ENCODE measurements at regions not wholly inside any gene's neighbourhood (a gene's known extent, or its start where the extent isn't known, plus 50 kb on each side); places are given as distances from the start of the nearest gene placed in this dataset.
A peak's percentile ranks its signal among the peaks of the same experiment; 100 is the strongest.

GRCh38 chr3:5376761-5377160 lies 189.3 kb downstream of the EDEM1 start (continued):
- TF ChIP-seq BCL3 (CRISPR knock-in tag; IDR thresholded peaks at IDR 0.05) (no peak), ZSCAN31 (CRISPR knock-in tag; IDR thresholded peaks at IDR 0.05; ENCODE audit: low read depth) (peak; percentile 30; the same call in 1 of the 2 replicates), TP53 (CRISPR knock-in tag; conservative IDR thresholded peaks at IDR 0.05) (no peak), PBX3 (CRISPR knock-in tag; IDR thresholded peaks at IDR 0.05; ENCODE audit: borderline replicate concordance) (no peak), SNAPC5 (CRISPR knock-in tag; IDR thresholded peaks at IDR 0.05; ENCODE audit: borderline replicate concordance) (no peak), TEAD2 (CRISPR knock-in tag; IDR thresholded peaks at IDR 0.05) (no peak), FOSL1 (CRISPR knock-in tag; IDR thresholded peaks at IDR 0.05; ENCODE audit: borderline replicate concordance) (no peak), ZSCAN21 (CRISPR knock-in tag; IDR thresholded peaks at IDR 0.05; ENCODE audit: borderline replicate concordance) (no peak), PAF1 (CRISPR knock-in tag; IDR thresholded peaks at IDR 0.05) (no peak), GRHL1 (CRISPR knock-in tag; conservative IDR thresholded peaks at IDR 0.05) (no peak), PAXIP1 (CRISPR knock-in tag; conservative IDR thresholded peaks at IDR 0.05) (0 out of 2 replicates have a peak, but pooled peaks have one; percentile 16), ZBTB20 (CRISPR knock-in tag; IDR thresholded peaks at IDR 0.05; ENCODE audit: borderline replicate concordance, low read depth) (no peak), REPIN1 (CRISPR knock-in tag; IDR thresholded peaks at IDR 0.05; ENCODE audit: borderline replicate concordance, low read depth) (peak; percentile 44; the same call in 1 of the 2 replicates), MED8 (CRISPR knock-in tag; IDR thresholded peaks at IDR 0.05; ENCODE audit: insufficient replicate concordance) (no peak), TOE1 (CRISPR knock-in tag; IDR thresholded peaks at IDR 0.05) (no peak), ZNF556 (CRISPR knock-in tag; IDR thresholded peaks at IDR 0.05; ENCODE audit: borderline replicate concordance) (0 out of 2 replicates have a peak, but pooled peaks have one; percentile 26), ZNF562 (CRISPR knock-in tag; IDR thresholded peaks at IDR 0.05; ENCODE audit: borderline replicate concordance) (no peak), ZNF510 (CRISPR knock-in tag; IDR thresholded peaks at IDR 0.05; ENCODE audit: low read depth) (no peak), ZNF501 (CRISPR knock-in tag; IDR thresholded peaks at IDR 0.05) (no peak), GTF2F1 (IDR thresholded peaks at IDR 0.05; ENCODE audit: low read length) (no peak), BATF2 (CRISPR knock-in tag; IDR thresholded peaks at IDR 0.05) (no peak), ZNF260 (CRISPR knock-in tag; IDR thresholded peaks at IDR 0.05; ENCODE audit: borderline replicate concordance, low read depth) (no peak)
